OCI-LY7 (cell line): ENCODE measurements at regions not wholly inside any gene's neighbourhood (a gene's known extent, or its start where the extent isn't known, plus 50 kb on each side); places are given as distances from the start of the nearest gene placed in this dataset.
A peak's percentile ranks its signal among the peaks of the same experiment; 100 is the strongest.

ENCODE experiments used
- BruUV-seq: library from RNA; stranded (reverse); fragments of 400-500 nt; replicated peaks from 2 replicates; lab custom pipeline; 2021; lab: Mats Ljungman, UMichigan
- CTCF ChIA-PET: fragments of 300-600 bp; sonication (Branson Sonifier 250); formaldehyde crosslinking; loops from one replicate; lab custom pipeline; 2022; ENCODE audit warnings: antibody characterized with exemption; ENCODE audit not compliant: unreplicated experiment; lab: Charles Lee
- POLR2A ChIA-PET: fragments of 300-600 bp; sonication (Branson Sonifier 250); formaldehyde crosslinking; loops from one replicate; lab custom pipeline; 2022; ENCODE audit warnings: antibody characterized with exemption; lab: Charles Lee
- DNase-seq: peaks from one replicate; pipeline ENCODE4 v3.0.0-alpha.2; 2015; ENCODE audit warnings: low spot score
- H2AFZ ChIP-seq: fragments of 200-600 bp; sonication (generic), shearing (Covaris generic); 2 replicates; pipeline ENCODE4 v1.6.1; 2014; ENCODE audit warnings: mild to moderate bottlenecking, antibody characterized with exemption, low read length, moderate library complexity
- H3K27ac ChIP-seq: fragments of 200-600 bp; sonication (generic); 2 replicates; pipeline ENCODE4 v1.5.1; 2014; ENCODE audit warnings: mixed run types, low read depth, mild to moderate bottlenecking, moderate library complexity, low read length, inconsistent platforms; ENCODE audit not compliant: poor library complexity, severe bottlenecking
- H3K36me3 ChIP-seq: fragments of 200-600 bp; sonication (generic); 2 replicates; pipeline ENCODE4 v1.6.1; 2014; ENCODE audit warnings: mild to moderate bottlenecking, antibody characterized with exemption, low read length, moderate library complexity, mixed read lengths; ENCODE audit not compliant: insufficient read depth
- H3K4me1 ChIP-seq: fragments of 200-600 bp; sonication (generic); 2 replicates; pipeline ENCODE4 v1.5.1; 2014; ENCODE audit warnings: mild to moderate bottlenecking, low read length; ENCODE audit not compliant: insufficient read depth, poor library complexity, severe bottlenecking
- H3K4me2 ChIP-seq: fragments of 200-600 bp; sonication (generic); 2 replicates; pipeline ENCODE4 v1.6.1; 2014; ENCODE audit warnings: mild to moderate bottlenecking, low read length
- H3K4me3 ChIP-seq: fragments of 200-600 bp; sonication (generic); 2 replicates; pipeline ENCODE4 v1.5.1; 2014; ENCODE audit warnings: mild to moderate bottlenecking, low read depth, low read length; ENCODE audit not compliant: poor library complexity, severe bottlenecking
- H3K79me2 ChIP-seq: fragments of 200-600 bp; sonication (generic); 2 replicates; pipeline ENCODE4 v1.6.1; 2016; ENCODE audit warnings: low read depth, mild to moderate bottlenecking, low read length, moderate library complexity, mixed read lengths; ENCODE audit not compliant: insufficient read depth
- H3K9me2 ChIP-seq: fragments of 200-600 bp; sonication (generic); 2 replicates; pipeline ENCODE4 v1.6.1; 2016; ENCODE audit warnings: mild to moderate bottlenecking, low read length, mixed read lengths; ENCODE audit not compliant: insufficient read depth
- H3K9me3 ChIP-seq: fragments of 200-600 bp; sonication (generic); 2 replicates; pipeline ENCODE4 v1.6.1; 2014; ENCODE audit warnings: mild to moderate bottlenecking, mixed run types, low read length, mixed read lengths
- H4K20me1 ChIP-seq: fragments of 200-600 bp; sonication (generic); 2 replicates; pipeline ENCODE4 v1.6.1; 2014; ENCODE audit warnings: mild to moderate bottlenecking, antibody characterized with exemption, low read length, moderate library complexity, mixed read lengths; ENCODE audit not compliant: insufficient read depth
- CTCF ChIP-seq: fragments of 200-600 bp; sonication (generic); conservative IDR thresholded peaks from 2 replicates; pipeline ENCODE4 v1.5.1; 2014; ENCODE audit warnings: mild to moderate bottlenecking, antibody characterized with exemption, low read length, moderate library complexity, mixed read lengths
- EZH2phosphoT487 ChIP-seq: fragments of 200-600 bp; sonication (generic); IDR thresholded peaks from 2 replicates; pipeline ENCODE4 v1.6.1; 2018; ENCODE audit warnings: low read depth, borderline replicate concordance, mild to moderate bottlenecking, mixed run types, antibody characterized with exemption, low read length, moderate library complexity, mixed read lengths
- intact Hi-C: fragments of 100-400 bp; cut with micrococcal nuclease; formaldehyde crosslinking; loops from one replicate; pipeline ENCODE4 v1.10.0; 2022; ENCODE audit not compliant: unreplicated experiment

GRCh38 chr16:54673313-54673712, 257.4 kb upstream of the IRX5 start:
- POLR2A ChIA-PET = no interaction called here
- no peaks in the 10 kb centered on the region for H3K79me2 ChIP-seq
- H3K4me3 ChIP-seq = no peak overlapping the region
- no peak overlapping the region for H2AFZ ChIP-seq
- no peak overlapping the region for H3K4me2 ChIP-seq
- TF ChIP-seq EZH2phosphoT487 = no peak
- no peak for TF ChIP-seq CTCF
- H3K9me2 ChIP-seq = no peaks in the 10 kb centered on the region
- DNase-seq = no peak
- H3K4me1 ChIP-seq = no peaks in the 10 kb centered on the region
- intact Hi-C loops = no loop called here
- no peaks in the 10 kb centered on the region for H3K36me3 ChIP-seq
- CTCF ChIA-PET = no interaction called here
- no peak overlapping the region for H3K27ac ChIP-seq
- H3K9me3 ChIP-seq = no peaks in the 10 kb centered on the region
- BruUV-seq = no TSS peak
- no peaks in the 10 kb centered on the region for H4K20me1 ChIP-seq

GRCh38 chr16:54672500-54672899, 258.2 kb upstream of the IRX5 start:
- H3K4me3 ChIP-seq = no peak overlapping the region
- no peaks in the 10 kb centered on the region for H3K9me3 ChIP-seq
- H4K20me1 ChIP-seq = no peaks in the 10 kb centered on the region
- no peak overlapping the region for H2AFZ ChIP-seq
- H3K36me3 ChIP-seq = no peaks in the 10 kb centered on the region
- H3K27ac ChIP-seq = no peak overlapping the region
- H3K4me2 ChIP-seq = no peak overlapping the region
- H3K4me1 ChIP-seq = no peaks in the 10 kb centered on the region
- intact Hi-C loops = no loop called here
- ChIA-PET CTCF (no interaction called here), POLR2A (interaction anchor here (0.6 kb wide), 2 partner anchors 36 to 1026 kb away, joined by 3 read pairs; no protein-coding TSS in a partner anchor)
- no peak for TF ChIP-seq CTCF
- no peaks in the 10 kb centered on the region for H3K9me2 ChIP-seq
- no peaks in the 10 kb centered on the region for H3K79me2 ChIP-seq
- BruUV-seq = no TSS peak
- no peak for DNase-seq

GRCh38 chr16:54657709-54658102, 273.0 kb upstream of the IRX5 start:
- DNase-seq = no peak
- TF ChIP-seq CTCF (no peak), EZH2phosphoT487 (no peak)
- intact Hi-C loops = no loop called here
- no TSS peak for BruUV-seq
- Histone ChIP-seq H3K4me2 (no peak overlapping the region), H3K4me1 (no peaks in the 10 kb centered on the region), H3K9me3 (no peaks in the 10 kb centered on the region), H3K9me2 (no peaks in the 10 kb centered on the region), H3K27ac (no peak overlapping the region), H3K4me3 (no peak overlapping the region), H3K36me3 (no peaks in the 10 kb centered on the region), H2AFZ (peak overlapping the region; percentile 60; the same call in 1 of the 2 replicates), H4K20me1 (no peaks in the 10 kb centered on the region), H3K79me2 (no peaks in the 10 kb centered on the region)
- CTCF ChIA-PET = no interaction called here
- POLR2A ChIA-PET = no interaction called here
